Renal cortical epithelial cell (primary cell): ENCODE measurements at regions not wholly inside any gene's neighbourhood (a gene's known extent, or its start where the extent isn't known, plus 50 kb on each side); places are given as distances from the start of the nearest gene placed in this dataset.

Experiments
- DNase-seq: peaks from one replicate; pipeline ENCODE4 v3.0.0-alpha.2; 2011; ENCODE audit warnings: low read depth

GRCh38 chr6:6524951-6525350 lies 63.6 kb upstream of the LY86 start:
- no peak for DNase-seq

- DNase-seq: no peak
These were observed 62.6 kb upstream of the LY86 start for GRCh38 chr6:6525933-6526332.

GRCh38 chr6:6529275-6529674 lies 59.2 kb upstream of the LY86 start:
- DNase-seq: no peak

- no peak for DNase-seq
These were observed 55.3 kb upstream of the LY86 start for GRCh38 chr6:6533176-6533575.

GRCh38 chr6:6534399-6534798 lies 54.1 kb upstream of the LY86 start:
- no peak for DNase-seq

- no peak for DNase-seq
These were observed 50.8 kb upstream of the LY86 start for GRCh38 chr6:6537488-6538260.

GRCh38 chr6:6538261-6538660 lies 50.3 kb upstream of the LY86 start:
- no peak for DNase-seq
